GM12878 (cell line): ENCODE measurements at regions not wholly inside any gene's neighbourhood (a gene's known extent, or its start where the extent isn't known, plus 50 kb on each side); places are given as distances from the start of the nearest gene placed in this dataset.

Source experiments
- ATAC-seq: fragments of 200-7000 bp; cut with Tn5 transposase; 3 replicates; pipeline ENCODE4 v1.9.1; 2020; ENCODE audit warnings: mild to moderate bottlenecking, moderate library complexity
- BruUV-seq: library from RNA; stranded (reverse); fragments of 400-500 nt; replicated peaks from 2 replicates; lab custom pipeline; 2021; lab: Mats Ljungman, UMichigan
- CTCF ChIA-PET: fragments of 300-600 bp; sonication (Branson Sonifier 250); formaldehyde crosslinking; extraction: SDS; loops from one replicate; lab custom pipeline; 2021; ENCODE audit warnings: inconsistent platforms; lab: Yijun Ruan, JAX
- POLR2A ChIA-PET: fragments of 350-600 bp; formaldehyde crosslinking; extraction: SDS; loops from one replicate; lab custom pipeline; 2021; ENCODE audit warnings: inconsistent platforms; lab: Charles Lee
- RAD21 ChIA-PET: fragments of 300-600 bp; sonication (Branson Sonifier 250); formaldehyde crosslinking; loops from one replicate; lab custom pipeline; 2023; ENCODE audit warnings: antibody characterized with exemption; ENCODE audit not compliant: unreplicated experiment; lab: Charles Lee
- SMC1A ChIA-PET: fragments of 300-600 bp; sonication (Branson Sonifier 250); formaldehyde crosslinking; loops from one replicate; lab custom pipeline; 2023; ENCODE audit not compliant: unreplicated experiment, uncharacterized antibody; lab: Charles Lee
- DNase-seq: peaks from one replicate; pipeline ENCODE4 v3.0.0-alpha.2; 2011; ENCODE audit warnings: low read depth, low spot score
- FAIRE-seq: peaks from 3 replicates; lab custom pipeline; 2011; peaks lifted over from hg19 to GRCh38; lab: Jason Lieb, UNC
- H2AFZ ChIP-seq: 2 replicates; pipeline ENCODE4 v1.6.0; 2011; ENCODE audit warnings: low read depth, low read length, control low read depth; ENCODE audit not compliant: control insufficient read depth
- H3K27ac ChIP-seq: 2 replicates; pipeline ENCODE4 v1.5.1; 2011; ENCODE audit warnings: control low read depth; ENCODE audit not compliant: control insufficient read depth, insufficient read depth
- H3K27me3 ChIP-seq, 2 experiments: replicated peaks in 1 of 2; 2 replicates each; pipeline versions ENCODE4 v1.6.0 to v1.6.1; 2011; ENCODE audit warnings: low read length in 1 of 2; ENCODE audit not compliant: control insufficient read depth in 2 of 2, insufficient read depth in 2 of 2
- H3K36me3 ChIP-seq, 2 experiments: 2 replicates each; pipeline ENCODE4 v1.5.1; 2011; ENCODE audit warnings: low read length in 1 of 2; ENCODE audit not compliant: control insufficient read depth in 2 of 2, insufficient read depth in 2 of 2
- H3K4me1 ChIP-seq: 2 replicates; pipeline ENCODE4 v1.6.1; 2011; ENCODE audit warnings: mild to moderate bottlenecking, low read length, moderate library complexity, mixed read lengths; ENCODE audit not compliant: control insufficient read depth, insufficient read depth
- H3K4me2 ChIP-seq: 2 replicates; pipeline ENCODE4 v1.6.0; 2011; ENCODE audit warnings: control low read depth; ENCODE audit not compliant: control insufficient read depth, insufficient read depth
- H3K4me3 ChIP-seq: fragments of 200-600 bp; sonication (generic); 2 replicates; pipeline ENCODE4 v1.5.1; 2016
- H3K79me2 ChIP-seq: 2 replicates; pipeline ENCODE4 v1.6.0; 2011; ENCODE audit warnings: low read length; ENCODE audit not compliant: control insufficient read depth, insufficient read depth
- H3K9ac ChIP-seq: 2 replicates; pipeline ENCODE4 v1.8.0; 2011; ENCODE audit warnings: low read length, control low read depth, mixed read lengths; ENCODE audit not compliant: control insufficient read depth, insufficient read depth
- H3K9me3 ChIP-seq: replicated peaks from 3 replicates; pipeline ENCODE4 v1.5.1; 2011; ENCODE audit warnings: mild to moderate bottlenecking, low read length; ENCODE audit not compliant: control insufficient read depth, insufficient read depth
- H4K20me1 ChIP-seq: 2 replicates; pipeline ENCODE4 v1.6.0; 2011; ENCODE audit not compliant: control insufficient read depth, insufficient read depth
- PAX5 ChIP-seq: IDR thresholded peaks from 2 replicates; pipeline ENCODE4 v1.6.1; 2011; ENCODE audit warnings: low read depth, low read length, borderline replicate concordance
- POLR2A ChIP-seq: IDR thresholded peaks from 2 replicates; pipeline ENCODE4 v1.6.1; 2011; ENCODE audit warnings: low read depth, mild to moderate bottlenecking, low read length
- SRF ChIP-seq, 2 experiments: IDR thresholded peaks; 2 replicates each; pipeline ENCODE4 v1.6.1; 2011; ENCODE audit warnings: low read depth in 2 of 2, low read length in 2 of 2, mild to moderate bottlenecking in 1 of 2, moderate library complexity in 1 of 2
- WGBS: methylation state at CpG from one replicate; pipeline ENCODE4 v1.1.6; 2016; ENCODE audit warnings: low lambda C conversion rate; ENCODE audit not compliant: insufficient replicate concordance, insufficient coverage; ENCODE audit errors: missing lambda C conversion rate; 5-methylcytosine and 5-hydroxymethylcytosine counted together
- in situ Hi-C: fragments of 300-500 bp; cut with MboI; formaldehyde crosslinking; loops from 9 replicates; pipeline ENCODE4 v1.14.3; 2018; ENCODE audit warnings: mixed read lengths
- intact Hi-C: fragments of 100-400 bp; cut with micrococcal nuclease; formaldehyde crosslinking; loops from one replicate; pipeline ENCODE4 v1.14.2; 2022; ENCODE audit not compliant: unreplicated experiment

GRCh38 chr21:43305336-43305665, 121.6 kb downstream of the SIK1 start:
- ATAC-seq: no peak
- Histone ChIP-seq H3K27ac (no peak overlapping the region), H3K27me3 (no peaks in the 10 kb centered on the region), H3K4me1 (peaks cover 13% of the 10 kb centered on the region), H3K4me2 (no peak overlapping the region), H2AFZ (no peak overlapping the region), H3K9ac (no peak overlapping the region), H3K79me2 (no peaks in the 10 kb centered on the region), H3K9me3 (no peaks in the 10 kb centered on the region), H3K36me3 (no peaks in the 10 kb centered on the region), H3K4me3 (no peak overlapping the region), H4K20me1 (no peaks in the 10 kb centered on the region)
- no TSS peak for BruUV-seq
- ChIA-PET SMC1A (no interaction called here), CTCF (no interaction called here), POLR2A (no interaction called here), RAD21 (no interaction called here)
- TF ChIP-seq POLR2A: no peak
- FAIRE-seq: no peak
- no peak for DNase-seq
- WGBS: 83% methylated on average over 15 of the region's 15 CpGs
- intact Hi-C loops: loop anchor here (5.0 kb wide), 1 partner anchor 342 kb away; no protein-coding TSS in a partner anchor
- in situ Hi-C loops: no loop called here

GRCh38 chr21:43304621-43305335, 122.2 kb downstream of the SIK1 start:
- CTCF ChIA-PET: no interaction called here
- SMC1A ChIA-PET: no interaction called here

More at GRCh38 chr21:43304621-43305335, 122.2 kb downstream of the SIK1 start:
- FAIRE-seq (no peak), ATAC-seq (no peak), DNase-seq (no peak)
- no peak overlapping the region for H3K9ac ChIP-seq
- ChIA-PET RAD21 (no interaction called here), POLR2A (no interaction called here)
- no peaks in the 10 kb centered on the region for H3K27me3 ChIP-seq
- H3K27ac ChIP-seq: no peak overlapping the region
- H3K9me3 ChIP-seq: no peaks in the 10 kb centered on the region
- no TSS peak for BruUV-seq
- no peak overlapping the region for H3K4me3 ChIP-seq
- H2AFZ ChIP-seq: no peak overlapping the region
- peaks cover 13% of the 10 kb centered on the region for H3K4me1 ChIP-seq
- no peaks in the 10 kb centered on the region for H3K79me2 ChIP-seq
- no peaks in the 10 kb centered on the region for H3K36me3 ChIP-seq
- in situ Hi-C loops: no loop called here
- TF ChIP-seq SRF (IDR thresholded peaks at IDR 0.05; ENCODE audit: low read depth in 2 of 2, low read length in 2 of 2) (no peak), PAX5 (no peak)
- WGBS: 75% methylated on average over 23 of the region's 23 CpGs
- H4K20me1 ChIP-seq: no peaks in the 10 kb centered on the region
- H3K4me2 ChIP-seq: no peak overlapping the region
- intact Hi-C loops: loop anchor here (5.0 kb wide), 1 partner anchor 343 kb away; no protein-coding TSS in a partner anchor
